ENCODE measurements at regions not wholly inside any gene's neighbourhood (a gene's known extent, or its start where the extent isn't known, plus 50 kb on each side); places are given as distances from the start of the nearest gene placed in this dataset.
"Not testable (repeated sequence)": the region's sequence is repeated elsewhere in the genome, so short reads cannot be mapped to it uniquely, and the experiment has no call there.

DNA sequence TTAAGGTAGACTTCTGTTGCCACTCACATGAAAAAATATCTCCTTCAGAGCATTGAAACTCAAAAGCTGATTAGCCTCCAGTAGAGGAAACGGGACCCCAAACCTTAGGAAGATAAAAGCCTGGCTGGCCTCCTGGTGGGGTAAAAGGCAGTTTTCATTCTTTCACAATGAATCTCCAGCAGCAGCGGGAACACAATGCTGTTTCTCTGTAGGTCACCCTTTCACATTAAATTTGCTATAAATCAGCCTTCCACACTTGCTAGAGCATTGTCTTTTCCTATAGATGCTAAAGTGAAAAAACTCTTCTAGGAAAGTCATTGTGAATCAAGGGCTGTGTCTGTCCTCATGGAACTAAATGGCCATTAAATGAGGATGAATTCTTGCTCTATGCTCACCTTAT, 207.3 kb upstream of the MAGEB2 start:
- DNase-seq, result no peak

DNA sequence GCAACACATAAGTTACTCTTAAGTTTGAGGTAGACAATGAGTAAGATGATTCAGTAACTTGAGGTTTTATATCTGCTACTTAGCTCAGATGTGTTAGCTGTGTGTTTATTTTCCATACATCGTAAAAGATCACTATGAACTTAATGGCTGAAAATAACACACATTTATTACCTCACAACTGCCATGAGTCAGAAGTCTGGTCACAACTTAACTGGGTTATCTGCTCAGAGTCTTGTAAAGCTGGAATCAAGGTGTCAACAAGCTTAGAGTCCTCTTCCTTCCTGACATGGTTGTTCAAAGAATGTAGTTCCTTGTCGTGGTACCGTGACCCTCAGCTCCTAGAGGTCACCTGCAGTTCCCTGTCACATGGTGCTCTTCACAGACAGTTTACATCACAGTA, 204.9 kb upstream of the MAGEB2 start:
- DNase-seq, result no peak

DNA sequence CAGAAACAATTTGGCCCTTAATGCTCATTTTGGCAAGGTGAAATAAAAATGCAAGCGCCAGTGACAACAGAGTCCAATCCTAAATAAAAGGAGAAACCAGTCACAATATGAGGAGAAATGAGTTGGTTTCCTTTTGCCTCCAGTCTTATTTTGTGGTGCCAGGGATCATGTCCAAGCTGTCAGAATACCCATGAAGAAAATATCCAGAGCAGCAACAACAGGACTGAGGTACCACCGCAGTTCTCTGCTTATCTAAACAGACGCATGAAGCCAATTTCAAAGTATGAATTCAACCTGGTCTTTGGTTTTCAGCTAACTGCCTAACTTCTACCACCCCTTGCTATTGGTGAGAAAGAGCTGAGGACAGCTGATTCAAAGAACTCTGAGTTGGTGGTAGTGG, 199.9 kb upstream of the MAGEB2 start:
- no peak for DNase-seq

DNA sequence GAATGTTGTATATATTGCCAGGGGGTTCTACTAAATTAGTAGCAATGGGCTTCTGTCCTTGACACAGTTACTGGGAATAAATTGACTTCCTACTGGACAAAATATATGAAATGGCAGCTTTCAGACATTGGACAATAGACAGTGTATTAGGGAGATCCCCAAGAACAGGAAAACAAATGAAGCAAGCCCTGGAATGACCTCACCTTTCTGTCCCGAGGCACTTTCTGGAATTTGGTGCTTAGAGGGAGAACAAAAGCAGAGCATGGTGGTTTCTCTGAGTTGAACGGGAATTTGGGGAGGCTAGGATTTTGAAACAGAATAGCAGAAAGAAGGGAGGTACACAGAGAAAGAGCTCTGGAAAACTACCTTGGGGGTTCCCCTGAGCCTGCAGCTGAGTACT, 187.7 kb upstream of the MAGEB2 start:
- no peak for DNase-seq

DNA sequence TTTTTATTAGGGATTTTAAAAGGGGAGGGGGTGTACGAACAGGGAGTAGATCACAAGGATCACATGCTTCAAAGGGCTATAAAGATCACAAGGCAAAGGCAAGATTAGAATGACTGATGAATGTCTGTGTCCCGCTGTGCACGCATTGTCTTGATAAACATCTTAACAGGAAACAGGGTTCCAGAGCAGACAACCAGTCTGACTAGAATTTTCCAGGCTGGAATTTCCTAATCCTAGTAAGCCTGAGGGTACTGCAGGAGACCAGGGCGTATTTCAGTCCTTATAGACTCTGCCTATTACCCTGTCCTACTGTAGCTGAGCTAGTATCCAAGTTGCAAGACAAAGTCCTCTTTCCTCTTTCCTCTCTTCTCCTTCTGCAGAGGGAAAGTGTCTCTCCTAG, 179.0 kb upstream of the MAGEB2 start:
- DNase-seq, result not testable (repeated sequence)

DNA sequence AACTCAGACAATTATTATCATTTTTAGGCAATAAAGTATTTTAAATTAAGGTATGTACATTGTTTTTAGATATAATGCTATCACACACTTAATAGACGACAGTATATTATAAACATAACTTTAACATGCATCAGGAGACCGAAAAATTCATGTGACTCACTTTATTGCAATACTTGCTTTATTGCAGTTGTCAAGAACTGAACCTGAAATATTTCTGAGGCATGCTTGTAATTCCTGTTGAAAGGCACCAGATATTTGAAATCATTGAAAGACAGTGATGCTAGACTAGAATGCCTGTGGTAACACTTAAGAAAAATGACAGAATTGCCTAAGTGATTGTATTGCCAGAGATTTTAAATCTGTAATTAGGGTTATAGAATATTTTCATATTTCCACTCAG, 175.6 kb upstream of the MAGEB2 start:
- DNase-seq, result no peak

DNA sequence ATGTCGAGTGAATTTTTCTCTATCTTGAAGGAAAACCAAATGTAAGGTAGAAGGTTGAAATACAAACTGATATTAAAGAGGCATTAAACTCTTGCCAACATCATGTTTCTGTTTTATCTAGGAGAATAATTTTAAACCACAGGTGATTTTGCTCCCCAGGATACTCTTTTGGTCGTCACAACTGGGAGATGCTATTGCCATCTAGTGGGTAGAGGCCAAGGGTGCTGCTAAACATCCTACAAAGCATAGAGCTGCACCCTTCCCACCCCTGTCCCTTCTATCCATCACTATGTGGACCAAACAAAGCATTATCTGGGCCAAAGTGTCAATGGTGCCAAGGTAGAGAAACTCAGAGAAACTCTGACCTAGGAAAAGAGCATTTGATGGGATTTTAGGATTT, 154.6 kb upstream of the MAGEB2 start:
- DNase-seq, result peak; percentile 2

DNA sequence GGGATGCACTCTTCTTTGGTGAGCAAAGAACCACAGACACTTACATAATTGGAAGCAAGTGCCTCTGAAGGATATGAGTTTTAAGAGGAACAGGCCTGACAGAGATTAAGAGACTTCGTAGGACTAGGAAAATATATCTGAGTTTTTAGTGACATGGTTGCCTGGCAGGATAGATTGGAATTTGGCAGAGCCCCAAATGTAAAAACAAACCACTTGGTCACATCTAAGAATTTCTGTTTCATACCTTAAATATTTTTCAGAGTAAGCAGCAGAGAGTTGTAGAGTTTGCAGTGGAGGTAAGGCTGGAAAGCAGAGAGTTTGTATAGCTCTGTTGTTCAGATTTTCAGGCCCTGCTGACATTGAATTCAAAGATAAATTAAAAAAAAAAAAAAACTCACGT, 150.1 kb upstream of the MAGEB2 start:
- no peak for DNase-seq

DNA sequence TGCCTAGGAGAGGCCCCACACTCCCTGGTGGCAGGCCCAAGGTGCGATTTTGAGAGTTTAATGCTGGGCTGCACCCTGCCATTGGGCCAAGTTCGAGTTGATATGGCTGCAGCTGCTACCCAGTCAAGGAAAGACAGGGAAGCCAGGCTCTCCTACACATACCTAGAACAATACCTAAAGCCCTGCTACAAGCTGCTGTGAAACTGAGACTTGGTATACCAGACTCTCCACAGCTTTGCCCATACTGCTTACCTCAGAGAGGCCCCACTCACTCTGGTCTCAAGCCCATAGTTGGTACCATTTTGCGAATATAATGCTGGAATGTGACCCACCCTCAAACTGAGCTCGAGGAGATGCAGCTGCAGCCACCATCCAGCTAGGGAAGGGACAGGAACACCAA, 147.7 kb upstream of the MAGEB2 start:
- no peak for DNase-seq

DNA sequence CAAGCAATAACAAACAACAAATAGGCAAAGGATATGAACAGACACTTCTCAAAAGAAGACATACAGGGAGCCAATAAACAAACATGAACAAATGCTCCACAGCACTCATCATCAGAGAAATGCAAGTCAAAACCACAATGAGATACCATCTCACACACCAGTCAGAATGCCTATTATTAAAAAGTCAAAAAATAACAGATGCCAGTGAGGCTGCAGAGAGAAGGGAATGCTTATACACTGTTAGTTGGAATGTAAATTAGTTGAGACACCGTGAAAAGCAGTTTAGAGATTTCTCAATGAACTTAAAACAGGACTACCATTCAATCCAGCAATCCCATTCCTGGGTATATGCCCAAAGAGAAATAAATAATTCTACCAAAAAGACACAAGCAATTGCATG, 129.8 kb upstream of the MAGEB2 start:
- no peak for DNase-seq

DNA sequence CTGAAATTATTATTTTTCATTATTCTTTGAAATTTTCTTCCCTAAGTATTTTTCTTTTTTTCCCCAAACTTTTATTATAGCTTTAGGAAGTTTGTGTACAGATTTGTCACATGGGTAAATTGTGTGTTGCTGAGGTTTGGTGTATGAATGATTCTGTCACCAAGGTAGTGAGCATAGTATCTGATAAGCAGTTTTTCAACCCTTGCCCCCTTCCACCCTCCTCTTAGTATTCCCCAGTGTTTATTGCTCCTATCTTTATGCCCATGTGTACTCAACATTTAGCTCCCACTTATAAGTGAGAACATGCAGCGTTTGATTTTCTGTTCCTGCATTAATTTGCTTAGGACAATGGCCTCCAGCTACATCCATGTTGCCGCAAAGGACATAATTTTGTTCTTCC, 103.9 kb upstream of the MAGEB2 start:
- DNase-seq, result no peak

DNA sequence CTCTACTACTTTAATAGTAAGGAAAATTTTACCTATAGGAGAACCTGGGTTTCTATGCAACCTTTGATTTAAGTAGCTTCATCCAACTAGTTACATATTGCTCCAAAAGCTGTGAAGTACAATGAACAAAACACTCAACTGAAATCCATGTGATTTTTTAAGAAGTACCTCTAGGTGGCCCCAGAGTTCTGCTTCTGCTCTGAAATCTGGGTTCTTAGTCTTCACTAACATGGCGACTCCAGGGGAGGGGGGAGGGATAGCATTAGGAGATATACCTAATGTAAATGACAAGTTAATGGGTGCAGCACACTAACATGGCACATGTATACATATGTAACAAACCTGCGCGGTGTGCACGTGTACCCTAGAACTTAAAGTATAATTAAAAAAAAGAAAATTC, 73.4 kb upstream of the MAGEB2 start:
- no peak for DNase-seq

DNA sequence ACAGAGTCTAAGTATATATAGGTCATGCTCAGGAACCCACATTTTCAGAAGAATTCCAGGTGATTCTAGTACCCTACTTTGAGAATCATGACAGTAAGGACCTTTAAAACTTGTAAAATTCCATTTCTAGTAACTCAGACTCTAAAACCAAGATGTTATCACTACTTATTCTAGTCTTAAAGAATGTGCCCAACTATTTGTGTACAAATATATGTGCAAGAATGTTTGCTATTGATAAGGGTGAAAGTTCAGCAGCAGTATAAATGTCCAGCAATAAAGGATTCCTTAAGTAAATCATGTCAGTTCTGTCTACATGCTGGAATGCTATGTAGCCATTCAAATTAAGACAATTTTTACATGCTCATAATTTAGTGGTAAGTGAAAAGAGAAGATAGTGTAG, 71.1 kb upstream of the MAGEB2 start:
- no peak for DNase-seq

DNA sequence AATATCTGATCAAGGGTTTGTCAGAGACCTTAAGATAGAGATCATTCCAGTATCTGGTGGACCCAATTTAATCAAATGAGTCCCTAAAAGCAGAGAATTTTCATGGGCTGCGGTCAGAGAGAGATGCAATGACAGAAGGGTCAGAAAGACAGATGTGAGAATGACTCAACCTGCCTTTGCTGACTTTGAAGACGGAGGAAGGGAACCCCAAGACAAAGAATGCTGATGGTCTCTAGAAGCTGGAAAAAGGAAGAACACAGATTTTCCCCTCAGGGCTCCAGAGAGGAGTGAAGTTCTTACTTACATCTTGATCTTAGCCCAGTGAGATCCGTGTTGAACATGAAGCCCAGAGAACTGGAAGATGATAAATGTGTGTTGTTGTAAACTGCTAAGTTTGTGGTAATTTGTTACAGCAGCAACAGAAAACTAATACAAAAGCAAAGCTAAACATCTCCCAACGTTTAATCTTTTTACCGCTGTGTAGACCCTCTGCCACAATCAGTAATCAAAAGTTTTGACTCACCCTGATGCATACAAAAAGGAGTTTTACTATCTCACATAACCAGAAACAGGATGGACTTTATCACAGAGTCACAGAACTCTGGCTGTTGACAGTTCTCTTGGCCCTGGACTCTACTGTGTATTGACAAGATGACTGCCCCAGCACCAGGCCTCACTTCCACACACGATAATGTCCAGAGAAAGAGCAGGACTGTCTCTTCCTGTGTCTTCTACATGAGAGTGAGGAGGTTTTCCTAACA, 70.2 kb upstream of the MAGEB2 start:
- no peak for DNase-seq

DNA sequence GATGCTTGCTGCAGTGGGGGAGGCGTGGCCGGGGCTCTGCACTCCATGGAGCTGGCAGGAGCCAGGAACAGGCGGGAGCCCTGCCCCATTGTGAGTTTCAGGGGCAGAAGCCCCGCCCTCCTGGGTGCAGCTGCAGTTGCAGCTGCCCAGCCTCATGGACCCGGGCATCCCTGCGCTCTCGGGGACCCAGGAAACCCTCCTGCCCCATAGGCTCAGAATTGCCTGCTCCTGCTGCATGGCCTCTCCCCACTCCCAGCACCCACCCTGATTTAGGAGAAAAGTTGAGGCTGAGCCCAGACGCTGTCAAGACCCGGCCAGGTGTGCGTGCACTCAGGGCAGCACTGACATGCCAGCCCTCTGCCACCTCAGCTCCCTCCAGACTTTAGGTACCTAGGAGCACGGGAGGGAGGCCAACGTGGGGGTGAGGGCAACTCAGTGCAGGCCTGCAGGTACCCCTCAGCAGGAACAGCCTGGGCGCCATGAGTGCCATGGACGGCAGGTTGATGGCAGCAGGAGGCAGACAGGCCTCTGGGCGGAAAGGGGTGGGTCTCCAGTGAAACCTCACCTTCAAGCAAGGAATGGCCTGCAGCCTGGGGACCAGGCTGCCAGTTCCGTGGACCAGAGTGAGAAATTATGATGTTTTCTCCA, 67.2 kb upstream of the MAGEB2 start:
- DNase-seq, result no peak

DNA sequence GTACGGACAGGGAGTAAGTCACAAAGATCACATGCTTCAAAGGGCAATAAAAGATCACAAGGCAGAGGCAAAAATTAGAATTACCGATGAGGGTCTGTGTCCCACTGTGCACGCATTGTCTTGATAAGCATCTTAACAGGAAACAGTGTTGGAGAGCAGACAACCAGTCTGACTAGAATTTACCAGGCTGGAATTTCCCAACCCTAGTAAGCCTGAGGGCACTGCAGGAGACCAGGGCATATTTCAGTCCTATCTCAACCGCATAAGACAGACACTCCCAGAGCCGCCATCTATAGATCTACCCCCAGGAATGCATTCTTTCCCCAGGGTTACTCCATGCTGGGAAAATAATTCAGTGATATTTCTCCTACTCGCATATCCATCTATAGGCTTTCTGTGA, 66.2 kb upstream of the MAGEB2 start:
- DNase-seq, result not testable (repeated sequence)

DNA sequence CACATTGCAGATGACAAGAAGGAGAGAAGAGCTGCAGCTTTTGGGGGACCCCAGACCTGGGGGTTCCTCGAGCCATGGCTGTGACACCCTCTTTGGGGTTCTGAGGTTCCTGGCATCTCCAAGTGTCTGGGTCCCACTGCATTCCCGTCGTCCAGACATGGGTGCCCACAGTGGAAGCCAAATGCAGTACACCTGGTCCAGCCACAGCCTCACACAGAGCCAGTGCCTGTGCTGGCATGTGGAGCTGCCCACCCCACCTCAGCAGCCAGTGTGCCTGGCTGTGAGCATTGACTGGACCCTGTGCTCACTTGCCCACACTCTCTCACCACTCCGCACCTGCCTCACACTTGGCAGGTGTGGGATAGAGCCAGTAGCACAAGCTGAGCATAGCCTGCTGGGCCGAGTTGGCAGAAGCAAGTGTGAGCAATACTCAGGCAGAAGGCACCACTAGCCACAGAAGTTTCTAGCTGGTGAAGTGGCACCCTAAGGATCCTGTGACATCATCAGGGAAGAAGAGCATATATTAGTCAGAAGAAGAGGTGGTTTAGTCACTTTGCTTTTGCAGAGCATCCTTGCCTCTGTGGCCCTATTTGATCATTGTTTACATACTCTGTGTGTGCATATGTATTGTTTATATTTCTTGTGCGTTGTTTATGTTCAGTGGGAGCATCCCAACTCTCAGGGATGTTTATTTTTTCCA, 65.0 kb upstream of the MAGEB2 start:
- DNase-seq, result no peak

DNA sequence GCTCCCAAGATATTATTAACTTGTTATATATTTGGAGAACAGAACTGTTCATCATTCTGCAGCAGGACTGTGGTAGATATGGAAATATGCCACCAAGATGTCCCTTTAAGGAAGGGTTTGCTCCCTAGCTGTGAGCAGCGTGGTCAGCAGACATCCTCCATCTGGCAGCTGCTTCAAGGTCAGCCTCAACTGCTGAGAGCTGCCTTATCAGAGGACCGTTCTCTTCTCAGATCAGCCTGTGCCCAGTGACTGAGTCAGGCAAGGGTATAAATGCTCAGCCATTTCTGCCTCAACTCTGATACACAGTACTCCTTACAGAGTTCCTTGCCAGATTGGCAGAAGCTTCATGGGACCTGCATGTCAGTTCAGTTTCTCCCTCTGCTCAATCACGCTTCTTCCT, 63.4 kb upstream of the MAGEB2 start:
- no peak for DNase-seq

DNA sequence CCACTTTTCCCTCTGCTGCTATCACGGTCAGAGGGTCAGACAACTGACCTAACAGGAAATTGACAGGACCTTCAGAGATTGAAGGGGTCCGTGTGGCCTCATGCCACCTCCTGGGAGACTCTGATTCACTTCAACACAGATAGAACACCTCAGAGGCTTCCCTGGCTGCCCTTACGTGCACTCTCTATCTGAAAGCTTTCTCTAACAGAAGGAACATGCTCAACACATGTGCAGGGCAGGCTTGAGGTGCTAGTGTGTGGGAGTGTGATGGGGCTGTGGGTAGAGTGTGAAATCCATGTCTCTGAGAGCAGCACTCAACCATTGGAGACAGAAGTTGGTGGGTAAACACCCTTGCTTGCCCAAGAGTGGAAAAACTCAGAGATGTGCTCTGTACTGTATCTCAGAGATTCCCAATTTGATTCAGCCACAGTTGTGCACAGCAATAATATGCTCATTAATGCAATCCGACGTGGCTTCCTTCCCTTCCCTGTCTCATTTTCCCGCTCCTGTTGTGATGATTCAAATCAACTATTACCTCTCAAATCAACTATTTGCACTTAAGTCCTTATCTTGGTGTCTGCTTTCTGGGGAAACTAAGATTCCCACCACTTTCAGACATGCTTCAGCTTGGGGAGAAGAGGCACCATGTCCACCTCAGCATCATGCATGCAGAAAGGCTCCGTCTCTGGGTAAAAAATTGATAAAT, 62.0 kb upstream of the MAGEB2 start:
- DNase-seq, result no peak

DNA sequence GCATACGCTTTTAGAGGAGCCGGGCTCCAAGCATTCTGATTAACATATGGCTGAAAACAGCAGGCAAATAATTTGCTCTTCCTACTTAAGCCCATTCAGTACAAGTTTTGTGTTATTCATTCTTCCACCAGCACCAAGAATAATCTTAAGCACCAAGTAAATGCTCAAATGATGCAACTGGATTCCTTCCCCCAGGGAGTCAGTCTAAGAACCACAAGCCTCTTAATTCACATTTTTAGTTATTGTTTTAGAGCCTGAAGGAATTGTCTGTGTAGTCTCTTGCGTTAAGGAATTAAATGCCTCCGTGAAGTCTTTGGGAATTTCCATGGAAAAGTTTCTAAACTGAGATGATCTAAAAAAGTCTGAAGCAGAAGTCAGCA, 61.5 kb upstream of the MAGEB2 start:
- DNase-seq, result no peak

DNA sequence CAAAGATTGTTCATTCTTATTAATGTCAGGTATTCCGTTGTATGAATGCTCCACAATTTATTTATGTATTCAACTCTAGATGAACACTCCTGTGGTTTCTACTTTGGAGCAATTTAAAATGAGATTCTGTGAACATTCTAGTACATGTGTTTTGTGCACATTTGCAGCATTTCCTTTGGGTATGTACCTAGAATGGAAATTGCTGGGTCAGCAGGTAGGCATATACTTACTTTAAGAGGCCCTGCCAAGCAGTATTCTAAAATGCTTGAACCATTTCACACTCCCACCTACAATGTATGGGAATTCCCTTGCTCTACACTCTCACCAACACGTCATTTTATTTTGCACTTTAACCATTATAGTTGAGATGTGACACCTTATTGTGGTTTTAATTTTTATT, 59.4 kb upstream of the MAGEB2 start:
- no peak for DNase-seq

DNA sequence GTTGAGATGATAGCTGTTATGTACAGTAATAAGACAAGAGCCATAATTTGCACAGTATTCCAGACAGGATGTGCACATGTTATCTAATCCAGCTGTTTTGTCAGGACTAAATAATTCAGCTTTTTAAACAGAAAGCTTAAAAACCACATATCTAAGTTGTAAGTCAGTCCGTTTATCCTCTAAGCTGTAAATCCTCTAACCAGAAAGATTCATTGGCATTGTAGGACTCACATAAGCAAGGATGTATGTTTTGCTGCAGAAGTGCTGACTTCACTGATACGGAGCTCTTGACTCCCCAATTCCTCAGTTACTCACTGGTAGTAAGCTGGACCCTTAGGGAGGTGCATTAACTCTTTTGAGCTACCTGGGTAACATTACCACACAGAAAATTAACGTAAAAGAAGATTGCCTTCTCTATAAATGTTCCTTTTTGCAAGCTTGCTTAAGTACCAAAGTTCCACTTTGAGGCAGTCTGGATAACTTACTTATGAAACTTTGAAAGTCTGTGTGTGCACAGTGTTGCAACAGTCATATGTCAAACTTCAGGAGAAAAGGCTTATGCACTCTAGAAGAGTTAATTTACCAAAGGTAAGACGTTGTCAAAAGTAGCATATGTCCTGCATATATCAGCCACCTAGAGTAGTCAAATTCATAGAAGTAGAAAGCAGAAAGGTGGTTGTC, 58.3 kb upstream of the MAGEB2 start:
- no peak for DNase-seq
